ENCODE measurements at regions not wholly inside any gene's neighbourhood (a gene's known extent, or its start where the extent isn't known, plus 50 kb on each side); places are given as distances from the start of the nearest gene placed in this dataset.

DNA sequence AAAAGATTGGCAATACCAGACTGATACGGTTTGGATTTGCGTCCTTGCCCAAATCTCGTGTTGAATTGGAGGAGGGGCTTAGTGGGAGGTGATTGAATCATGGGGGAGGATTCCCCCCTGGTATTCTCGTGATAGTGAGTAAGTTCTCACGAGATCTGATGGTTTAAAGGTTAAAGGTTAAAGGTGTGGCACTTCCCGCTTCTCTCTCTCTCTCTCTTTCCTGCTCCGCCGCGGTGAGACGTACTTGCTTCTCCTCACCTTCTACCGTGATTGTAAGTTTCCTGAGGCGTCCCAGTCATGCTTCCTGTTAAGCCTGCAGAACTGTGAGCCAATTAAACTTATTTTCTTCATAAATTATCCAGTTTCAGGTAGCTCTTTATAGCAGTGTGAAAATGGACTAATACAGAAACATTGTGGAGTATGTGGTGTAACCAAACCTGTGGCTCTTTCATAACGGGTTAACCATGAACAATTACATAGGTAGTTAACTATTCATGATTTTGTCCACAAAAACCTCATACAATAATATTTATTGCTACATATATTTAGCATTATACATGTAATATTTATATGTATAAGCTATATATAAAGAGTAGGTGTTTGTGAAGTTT is 107.5 kb downstream of the ANXA1 start:
- DNase-seq (ENCODE audit: low read depth, low spot score), result no peak

DNA sequence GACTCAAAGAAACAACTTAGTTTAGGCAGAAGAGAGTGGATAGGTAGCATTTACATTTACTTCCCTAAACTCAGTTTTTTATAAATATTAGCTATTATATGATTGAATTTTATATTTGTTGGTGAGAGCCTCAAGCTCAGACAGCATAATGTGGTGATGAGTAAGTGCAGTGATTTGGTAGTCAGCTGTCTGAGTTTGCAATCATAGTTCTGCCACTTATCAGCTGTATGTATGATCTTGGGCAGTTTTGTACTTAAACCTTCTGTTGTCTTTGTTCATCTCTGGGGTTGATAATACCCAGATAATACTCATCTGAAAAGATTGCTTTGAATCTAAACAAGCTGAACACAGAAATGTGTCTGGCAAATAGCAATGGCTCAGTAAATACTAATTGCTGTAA is 108.8 kb downstream of the ANXA1 start:
- no peaks in the 10 kb centered on the region for H3K9me3 ChIP-seq (ENCODE audit: control insufficient read depth, insufficient read depth, low read length)
- no peaks in the 10 kb centered on the region for H3K36me3 ChIP-seq (ENCODE audit: control insufficient read depth, insufficient read depth, low read length)
- DNase-seq (ENCODE audit: low read depth, low spot score), result no peak
- H3K27ac ChIP-seq (ENCODE audit: low read length), result no peak overlapping the region
- H3K4me3 ChIP-seq (ENCODE audit: low read length), result no peak overlapping the region
- no peaks in the 10 kb centered on the region for H3K4me1 ChIP-seq (ENCODE audit: control insufficient read depth, insufficient read depth, low read length)
- no peaks in the 10 kb centered on the region for H3K27me3 ChIP-seq (ENCODE audit: control insufficient read depth, insufficient read depth, low read length)

More for the DNA sequence above, 107.5 kb downstream of the ANXA1 start:
- WGBS (ENCODE audit: insufficient coverage, insufficient read length), result no CpG with 5 or more reads among the region's 13 CpGs
- H3K36me3 ChIP-seq (ENCODE audit: control insufficient read depth, insufficient read depth, low read length), result no peaks in the 10 kb centered on the region
- H3K4me3 ChIP-seq (ENCODE audit: low read length), result no peak overlapping the region
- H3K9me3 ChIP-seq (ENCODE audit: control insufficient read depth, insufficient read depth, low read length), result no peaks in the 10 kb centered on the region
- no peaks in the 10 kb centered on the region for H3K27me3 ChIP-seq (ENCODE audit: control insufficient read depth, insufficient read depth, low read length)
- no peak overlapping the region for H3K27ac ChIP-seq (ENCODE audit: low read length)
- no peaks in the 10 kb centered on the region for H3K4me1 ChIP-seq (ENCODE audit: control insufficient read depth, insufficient read depth, low read length)

DNA sequence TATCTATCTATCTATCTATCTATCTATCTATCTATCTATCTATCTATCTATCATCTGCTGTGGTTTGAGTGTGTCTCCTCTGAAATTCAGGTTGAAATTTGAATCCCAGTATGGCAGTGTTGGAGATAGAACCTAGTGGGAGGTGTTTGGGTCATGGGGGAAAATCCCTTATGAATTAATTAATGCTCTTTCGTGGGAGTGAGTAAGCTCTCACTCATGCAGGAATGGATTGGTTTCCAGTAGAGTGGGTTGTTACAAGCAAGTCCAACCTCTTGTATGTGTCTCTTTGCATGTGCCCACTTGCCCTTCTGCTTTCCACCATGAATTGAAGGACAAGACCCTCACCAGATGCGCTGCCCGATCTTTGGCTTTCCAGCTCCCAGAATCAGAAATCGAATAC is 113.0 kb downstream of the ANXA1 start:
- Histone ChIP-seq H3K27ac (ENCODE audit: low read length) (no peak overlapping the region), H3K36me3 (ENCODE audit: control insufficient read depth, insufficient read depth, low read length) (no peaks in the 10 kb centered on the region), H3K27me3 (ENCODE audit: control insufficient read depth, insufficient read depth, low read length) (no peaks in the 10 kb centered on the region), H3K4me1 (ENCODE audit: control insufficient read depth, insufficient read depth, low read length) (no peaks in the 10 kb centered on the region), H3K4me3 (ENCODE audit: low read length) (no peak overlapping the region), H3K9me3 (ENCODE audit: control insufficient read depth, insufficient read depth, low read length) (no peaks in the 10 kb centered on the region)
- WGBS (ENCODE audit: insufficient coverage, insufficient read length), result no CpG with 5 or more reads among the region's 4 CpGs
- DNase-seq (ENCODE audit: low read depth, low spot score), result no peak

DNA sequence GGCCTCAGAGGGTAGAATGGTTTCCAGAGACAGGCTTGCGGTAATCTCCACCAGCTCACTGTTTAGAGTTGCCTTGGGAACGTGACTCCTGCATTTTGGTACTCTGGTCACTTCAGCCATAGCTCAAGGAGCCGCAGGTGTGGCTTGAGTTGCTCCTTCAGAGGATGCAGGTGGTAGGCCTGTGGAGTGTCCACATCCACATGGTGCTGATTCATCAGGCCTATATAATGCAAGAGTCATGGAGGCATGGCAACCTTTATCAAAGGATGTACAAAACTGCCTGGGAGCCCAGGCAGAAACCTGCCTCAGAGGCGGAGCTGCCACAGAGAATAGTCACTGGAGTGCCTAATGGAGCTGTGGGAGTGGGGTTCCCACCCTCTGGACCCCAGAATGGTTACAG is 114.2 kb downstream of the ANXA1 start:
- Histone ChIP-seq H3K4me1 (ENCODE audit: control insufficient read depth, insufficient read depth, low read length) (no peaks in the 10 kb centered on the region), H3K27ac (ENCODE audit: low read length) (no peak overlapping the region), H3K9me3 (ENCODE audit: control insufficient read depth, insufficient read depth, low read length) (no peaks in the 10 kb centered on the region), H3K36me3 (ENCODE audit: control insufficient read depth, insufficient read depth, low read length) (no peaks in the 10 kb centered on the region), H3K4me3 (ENCODE audit: low read length) (no peak overlapping the region), H3K27me3 (ENCODE audit: control insufficient read depth, insufficient read depth, low read length) (no peaks in the 10 kb centered on the region)
- WGBS (ENCODE audit: insufficient coverage, insufficient read length), result no CpG with 5 or more reads among the region's 4 CpGs
- no peak for DNase-seq (ENCODE audit: low read depth, low spot score)

DNA sequence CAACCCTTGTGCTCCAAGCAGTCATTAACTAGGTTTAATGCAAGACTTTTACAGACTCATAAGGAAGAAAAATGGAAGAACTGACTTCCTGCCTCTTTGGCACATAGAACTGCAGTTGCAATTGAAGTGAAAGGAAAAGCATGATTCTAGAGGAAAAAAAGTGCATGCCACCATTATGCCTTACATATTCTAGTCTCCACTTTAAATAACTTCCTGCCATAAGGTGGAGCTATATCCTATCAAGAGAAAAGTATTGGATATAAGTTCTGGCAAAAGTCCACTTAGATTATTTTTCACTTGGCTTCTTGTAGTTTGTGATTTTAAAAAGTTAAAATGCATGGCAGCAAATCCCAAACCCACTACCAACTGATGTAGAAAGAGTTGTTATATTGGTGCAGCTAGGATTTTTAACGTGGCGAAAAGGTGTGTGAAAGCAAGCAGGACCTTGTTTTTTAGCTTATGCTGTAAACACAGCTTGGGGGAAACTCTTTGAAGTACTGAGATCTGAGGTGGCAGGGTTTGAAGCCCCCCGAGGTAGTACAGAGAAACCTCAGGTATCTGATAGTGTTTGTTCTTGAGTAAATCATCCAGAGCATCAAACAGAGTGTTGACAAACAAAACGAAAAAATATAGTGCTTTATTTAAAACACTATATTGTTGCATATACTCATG is 117.9 kb downstream of the ANXA1 start:
- H3K27ac ChIP-seq (ENCODE audit: low read length), result no peak overlapping the region
- DNase-seq (ENCODE audit: low read depth, low spot score), result no peak
- WGBS (ENCODE audit: insufficient coverage, insufficient read length), result no CpG with 5 or more reads among the region's 4 CpGs

DNA sequence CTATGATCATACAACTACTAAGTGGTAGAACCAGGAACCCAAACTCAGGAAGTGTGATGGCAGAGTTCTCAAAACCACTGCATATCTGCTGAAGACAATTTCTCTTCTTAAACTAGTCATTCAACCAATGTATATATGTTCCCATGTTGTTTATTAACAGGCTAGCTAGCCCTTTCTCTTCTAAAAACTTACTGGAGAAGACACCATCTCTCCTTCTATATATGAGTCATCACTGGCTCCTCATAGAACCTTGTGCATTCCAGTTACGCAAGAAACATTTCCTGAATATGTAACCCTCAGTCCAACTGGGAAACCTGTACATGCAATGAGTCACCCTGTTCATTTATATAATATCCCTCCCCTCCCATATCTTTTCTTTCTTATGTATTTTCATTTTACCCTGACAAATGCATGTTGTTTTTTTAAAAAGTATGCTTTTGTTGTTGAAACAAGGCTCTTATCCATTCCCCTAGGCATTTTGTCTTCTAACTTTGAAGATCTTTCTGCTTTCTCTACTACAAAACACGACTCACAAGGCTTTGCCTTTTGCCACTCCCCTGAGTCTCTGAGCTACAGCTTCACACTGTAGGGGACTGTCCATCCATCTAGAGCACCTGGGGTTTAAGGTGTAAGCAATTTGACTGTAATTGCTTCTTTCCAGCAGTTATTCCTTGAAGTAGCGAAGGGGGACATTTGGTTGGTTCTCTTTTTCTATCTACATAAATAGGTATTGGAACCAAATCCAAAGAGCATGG is 119.5 kb downstream of the ANXA1 start:
- H3K27ac ChIP-seq (ENCODE audit: low read length), result no peak overlapping the region
- H3K4me1 ChIP-seq (ENCODE audit: control insufficient read depth, insufficient read depth, low read length), result no peaks in the 10 kb centered on the region
- no peak for DNase-seq (ENCODE audit: low read depth, low spot score)
- no peaks in the 10 kb centered on the region for H3K36me3 ChIP-seq (ENCODE audit: control insufficient read depth, insufficient read depth, low read length)
- H3K4me3 ChIP-seq (ENCODE audit: low read length), result no peak overlapping the region
- H3K27me3 ChIP-seq (ENCODE audit: control insufficient read depth, insufficient read depth, low read length), result no peaks in the 10 kb centered on the region
- no CpG with 5 or more reads among the region's 3 CpGs for WGBS (ENCODE audit: insufficient coverage, insufficient read length)
- H3K9me3 ChIP-seq (ENCODE audit: control insufficient read depth, insufficient read depth, low read length), result no peaks in the 10 kb centered on the region

More for the DNA sequence above, 117.9 kb downstream of the ANXA1 start:
- Histone ChIP-seq H3K9me3 (ENCODE audit: control insufficient read depth, insufficient read depth, low read length) (no peaks in the 10 kb centered on the region), H3K36me3 (ENCODE audit: control insufficient read depth, insufficient read depth, low read length) (no peaks in the 10 kb centered on the region), H3K27me3 (ENCODE audit: control insufficient read depth, insufficient read depth, low read length) (no peaks in the 10 kb centered on the region), H3K4me3 (ENCODE audit: low read length) (no peak overlapping the region), H3K4me1 (ENCODE audit: control insufficient read depth, insufficient read depth, low read length) (no peaks in the 10 kb centered on the region)

DNA sequence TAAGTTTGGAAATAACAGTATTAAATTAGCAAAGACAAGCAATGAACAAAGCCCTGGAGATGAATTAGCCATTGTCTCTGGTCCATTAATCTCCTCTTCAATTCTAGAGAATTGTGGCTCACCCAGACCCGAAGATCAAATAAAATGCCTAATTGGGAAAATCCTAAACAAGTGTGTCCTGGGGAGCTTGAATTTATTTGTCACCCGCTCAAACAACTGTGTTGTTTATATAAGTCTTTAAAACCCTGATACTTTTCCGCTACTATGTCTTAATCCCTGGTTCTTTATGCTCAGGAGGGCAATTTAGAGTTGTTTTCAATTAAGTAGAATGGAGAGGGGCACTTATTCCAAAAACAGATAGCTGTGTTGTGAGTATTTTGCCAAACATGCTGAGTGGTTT is 128.4 kb downstream of the ANXA1 start:
- H3K4me1 ChIP-seq (ENCODE audit: control insufficient read depth, insufficient read depth, low read length), result no peaks in the 10 kb centered on the region
- no peak for DNase-seq (ENCODE audit: low read depth, low spot score)
- no peak overlapping the region for H3K27ac ChIP-seq (ENCODE audit: low read length)
- H3K27me3 ChIP-seq (ENCODE audit: control insufficient read depth, insufficient read depth, low read length), result no peaks in the 10 kb centered on the region
- H3K9me3 ChIP-seq (ENCODE audit: control insufficient read depth, insufficient read depth, low read length), result no peaks in the 10 kb centered on the region
- no CpG with 5 or more reads among the region's 3 CpGs for WGBS (ENCODE audit: insufficient coverage, insufficient read length)
- H3K4me3 ChIP-seq (ENCODE audit: low read length), result no peak overlapping the region
- no peaks in the 10 kb centered on the region for H3K36me3 ChIP-seq (ENCODE audit: control insufficient read depth, insufficient read depth, low read length)

DNA sequence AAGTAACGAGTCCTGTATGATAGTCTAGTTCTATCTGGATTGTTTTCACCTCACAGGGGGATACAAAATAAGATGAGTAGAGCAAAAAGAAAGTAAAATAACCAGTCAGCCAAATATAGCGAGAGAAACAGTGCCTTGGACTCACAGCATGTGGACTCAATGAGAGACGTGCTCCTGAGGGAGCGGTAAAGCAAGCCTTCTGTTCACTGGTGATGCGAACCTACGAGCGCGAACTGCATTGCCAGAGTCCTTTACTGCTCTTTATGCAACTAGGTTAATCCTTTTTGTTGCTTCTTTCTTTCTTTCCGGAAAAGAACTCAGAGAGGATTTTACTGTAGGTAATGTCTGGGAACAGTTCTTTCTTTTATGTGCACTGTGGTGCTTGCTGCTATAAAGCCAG is 132.7 kb downstream of the ANXA1 start:
- Histone ChIP-seq H3K9me3 (ENCODE audit: control insufficient read depth, insufficient read depth, low read length) (no peaks in the 10 kb centered on the region), H3K27me3 (ENCODE audit: control insufficient read depth, insufficient read depth, low read length) (no peaks in the 10 kb centered on the region), H3K4me3 (ENCODE audit: low read length) (no peak overlapping the region), H3K27ac (ENCODE audit: low read length) (no peak overlapping the region), H3K4me1 (ENCODE audit: control insufficient read depth, insufficient read depth, low read length) (no peaks in the 10 kb centered on the region), H3K36me3 (ENCODE audit: control insufficient read depth, insufficient read depth, low read length) (no peaks in the 10 kb centered on the region)
- no CpG with 5 or more reads among the region's 9 CpGs for WGBS (ENCODE audit: insufficient coverage, insufficient read length)
- DNase-seq (ENCODE audit: low read depth, low spot score), result no peak

DNA sequence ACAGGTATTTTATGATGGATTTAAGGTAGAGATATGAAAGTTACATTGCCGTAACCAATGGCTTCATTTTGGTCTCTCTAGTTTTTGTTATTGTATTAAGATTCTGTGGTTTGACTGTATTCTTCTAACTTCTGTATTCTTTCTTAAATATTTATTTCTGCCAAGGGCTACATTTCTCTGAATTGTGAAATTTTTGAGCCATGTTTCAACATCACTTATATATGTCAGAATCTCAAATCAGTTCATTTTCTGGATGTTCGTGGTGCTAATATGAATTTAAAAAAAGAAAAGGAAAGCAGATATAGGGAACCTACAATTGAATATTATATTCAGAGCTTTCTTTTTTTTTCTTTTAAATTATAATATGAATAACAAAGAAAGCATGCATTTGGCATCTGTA is 142.7 kb downstream of the ANXA1 start:
- no peak for DNase-seq (ENCODE audit: low read depth, low spot score)
- no CpG with 5 or more reads among the region's 2 CpGs for WGBS (ENCODE audit: insufficient coverage, insufficient read length)
- Histone ChIP-seq H3K27me3 (ENCODE audit: control insufficient read depth, insufficient read depth, low read length) (no peaks in the 10 kb centered on the region), H3K9me3 (ENCODE audit: control insufficient read depth, insufficient read depth, low read length) (no peaks in the 10 kb centered on the region), H3K36me3 (ENCODE audit: control insufficient read depth, insufficient read depth, low read length) (no peaks in the 10 kb centered on the region), H3K4me3 (ENCODE audit: low read length) (no peak overlapping the region), H3K4me1 (ENCODE audit: control insufficient read depth, insufficient read depth, low read length) (no peaks in the 10 kb centered on the region), H3K27ac (ENCODE audit: low read length) (no peak overlapping the region)

DNA sequence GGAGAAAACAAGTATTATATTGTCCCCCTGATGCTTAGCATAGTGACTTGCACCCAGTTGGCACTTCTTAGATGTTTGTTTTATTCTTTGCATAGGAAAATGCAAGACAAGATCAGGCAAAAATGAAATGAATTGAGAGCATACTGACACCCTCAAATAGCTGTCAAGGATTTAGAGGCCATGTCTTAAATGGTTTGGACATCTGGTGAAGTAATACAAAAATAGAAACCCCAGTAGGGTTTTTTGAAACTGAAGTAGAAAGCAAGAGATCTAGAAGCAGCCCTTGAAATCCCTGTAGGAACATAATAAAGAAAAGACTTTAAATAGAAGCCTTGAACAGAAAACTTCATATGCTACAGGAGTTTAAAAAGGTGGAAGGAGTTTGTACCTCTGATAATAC is 174.3 kb downstream of the ANXA1 start:
- H3K36me3 ChIP-seq (ENCODE audit: control insufficient read depth, insufficient read depth, low read length), result no peaks in the 10 kb centered on the region
- H3K4me3 ChIP-seq (ENCODE audit: low read length), result no peak overlapping the region
- no peak for DNase-seq (ENCODE audit: low read depth, low spot score)
- no peak overlapping the region for H3K27ac ChIP-seq (ENCODE audit: low read length)
- no peaks in the 10 kb centered on the region for H3K27me3 ChIP-seq (ENCODE audit: control insufficient read depth, insufficient read depth, low read length)
- no peaks in the 10 kb centered on the region for H3K9me3 ChIP-seq (ENCODE audit: control insufficient read depth, insufficient read depth, low read length)
- H3K4me1 ChIP-seq (ENCODE audit: control insufficient read depth, insufficient read depth, low read length), result no peaks in the 10 kb centered on the region

DNA sequence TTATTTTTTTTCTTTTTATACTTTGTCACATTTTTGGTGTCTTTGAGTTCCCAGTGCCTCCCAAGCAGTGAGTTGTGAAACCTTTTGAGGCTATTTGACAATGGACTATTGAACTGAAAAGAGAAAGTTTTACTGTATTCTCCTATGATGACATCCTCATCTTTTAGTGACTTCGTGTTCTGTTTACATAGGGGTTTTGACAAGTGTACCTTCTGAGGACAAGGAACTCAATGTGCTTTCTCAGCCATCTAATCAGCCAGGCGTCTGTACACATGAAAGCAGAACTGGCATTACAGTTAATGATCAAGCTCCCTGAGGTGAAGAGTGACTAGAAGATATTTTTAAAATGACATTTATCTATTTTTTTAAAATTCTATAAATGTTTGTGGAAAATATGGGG is 175.5 kb downstream of the ANXA1 start:
- Histone ChIP-seq H3K4me1 (ENCODE audit: control insufficient read depth, insufficient read depth, low read length) (no peaks in the 10 kb centered on the region), H3K27me3 (ENCODE audit: control insufficient read depth, insufficient read depth, low read length) (no peaks in the 10 kb centered on the region), H3K27ac (ENCODE audit: low read length) (no peak overlapping the region), H3K4me3 (ENCODE audit: low read length) (no peak overlapping the region), H3K36me3 (ENCODE audit: control insufficient read depth, insufficient read depth, low read length) (no peaks in the 10 kb centered on the region), H3K9me3 (ENCODE audit: control insufficient read depth, insufficient read depth, low read length) (no peaks in the 10 kb centered on the region)
- no CpG with 5 or more reads among the region's 2 CpGs for WGBS (ENCODE audit: insufficient coverage, insufficient read length)
- DNase-seq (ENCODE audit: low read depth, low spot score), result no peak
